Skeletal muscle cell (primary cell): ENCODE measurements at regions not wholly inside any gene's neighbourhood (a gene's known extent, or its start where the extent isn't known, plus 50 kb on each side); places are given as distances from the start of the nearest gene placed in this dataset.
"Not testable (repeated sequence)": the region's sequence is repeated elsewhere in the genome, so short reads cannot be mapped to it uniquely, and the experiment has no call there.

Experiments
- DNase-seq: peaks from one replicate; pipeline ENCODE4 v3.0.0-alpha.2; 2010; ENCODE audit warnings: low read depth
- H3K4me3 ChIP-seq: 2 replicates; pipeline ENCODE4 v1.5.1; 2011; ENCODE audit warnings: low read depth, mild to moderate bottlenecking, control low read depth, low read length, moderate library complexity

- H3K4me3 ChIP-seq: no peak overlapping the region
Measured at GRCh38 chr10:109247814-109248213, 675.5 kb downstream of the XPNPEP1 start.

GRCh38 chr10:109245821-109246220, 677.5 kb downstream of the XPNPEP1 start:
- no peak for DNase-seq
- no peak overlapping the region for H3K4me3 ChIP-seq

More at GRCh38 chr10:109247814-109248213, 675.5 kb downstream of the XPNPEP1 start:
- DNase-seq: no peak

- no peak for DNase-seq
- H3K4me3 ChIP-seq: no peak overlapping the region
Measured at GRCh38 chr10:109239371-109239770, 683.9 kb downstream of the XPNPEP1 start.

DNA sequence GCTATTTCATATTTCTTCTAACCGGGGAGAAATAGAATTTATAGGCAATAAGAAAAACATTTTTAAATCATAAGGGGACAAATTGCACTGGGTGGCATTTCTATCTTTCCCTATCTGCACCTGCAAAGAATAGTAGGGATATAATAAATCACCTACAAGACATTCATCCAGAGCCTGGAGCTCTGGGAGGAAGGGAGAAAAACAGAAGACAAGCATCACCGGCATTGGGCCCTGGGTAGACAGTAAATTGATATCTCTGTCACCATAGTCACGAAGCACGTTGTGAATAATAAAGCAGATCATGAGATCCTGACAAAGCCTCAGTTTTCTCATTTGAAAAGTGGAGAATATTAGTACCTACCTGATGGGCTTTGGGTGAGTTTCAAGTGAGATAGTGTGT, 685.6 kb downstream of the XPNPEP1 start:
- no peak overlapping the region for H3K4me3 ChIP-seq
- no peak for DNase-seq

DNA sequence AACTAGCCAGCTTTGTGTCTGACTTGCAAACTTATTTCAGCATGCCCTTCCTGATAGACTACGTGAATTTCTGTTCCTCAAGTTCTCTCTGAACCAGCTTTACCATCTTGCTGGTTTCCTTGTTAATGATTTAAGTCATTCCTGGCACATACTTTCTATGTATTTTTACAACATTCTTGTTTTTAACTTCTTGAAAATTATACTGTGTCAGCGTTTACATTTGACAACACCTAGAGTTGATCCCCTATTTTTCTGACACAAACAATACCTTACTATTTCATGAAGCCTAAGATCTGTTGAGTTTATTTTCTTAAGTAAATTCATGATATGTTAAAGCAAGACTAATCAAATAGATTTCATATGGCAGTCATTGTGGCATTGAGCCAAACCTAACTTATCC, 686.3 kb downstream of the XPNPEP1 start:
- no peak for DNase-seq

GRCh38 chr10:109223533-109223932, 699.8 kb downstream of the XPNPEP1 start:
- not testable (repeated sequence) for H3K4me3 ChIP-seq, DNase-seq

More for the DNA sequence above, 686.3 kb downstream of the XPNPEP1 start:
- H3K4me3 ChIP-seq: no peak overlapping the region

DNA sequence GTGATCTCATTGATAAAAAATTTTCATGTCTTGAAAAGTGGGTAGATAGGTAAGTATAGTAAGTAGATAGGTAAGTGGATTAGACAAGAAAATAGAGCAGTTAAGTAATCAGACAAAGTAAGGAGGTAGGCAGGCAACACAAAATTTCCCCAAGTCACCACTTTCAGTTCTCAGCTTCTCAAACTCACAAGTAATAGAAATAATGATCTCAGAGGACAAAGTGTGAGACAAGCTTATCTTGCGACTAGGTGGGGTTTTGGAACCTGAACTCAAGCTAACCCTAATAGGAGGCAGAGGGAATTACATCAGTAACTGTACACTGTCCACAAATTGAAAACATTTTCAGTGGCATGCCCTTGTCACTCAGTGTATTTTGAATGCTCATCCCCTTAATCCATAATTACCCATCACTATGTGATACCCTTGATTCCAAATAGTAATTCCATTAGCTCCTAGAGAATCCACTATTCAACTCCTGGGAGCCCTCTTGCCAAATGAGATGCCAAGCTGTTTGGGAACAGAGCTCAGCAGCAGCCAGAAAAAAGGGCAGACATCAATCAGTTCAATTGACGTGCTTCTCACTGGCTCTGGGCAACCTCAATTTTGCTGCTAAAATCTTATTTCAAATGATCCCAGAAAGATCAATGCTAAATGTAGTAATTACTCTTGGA, 703.2 kb downstream of the XPNPEP1 start:
- no peak overlapping the region for H3K4me3 ChIP-seq
- DNase-seq: no peak

DNA sequence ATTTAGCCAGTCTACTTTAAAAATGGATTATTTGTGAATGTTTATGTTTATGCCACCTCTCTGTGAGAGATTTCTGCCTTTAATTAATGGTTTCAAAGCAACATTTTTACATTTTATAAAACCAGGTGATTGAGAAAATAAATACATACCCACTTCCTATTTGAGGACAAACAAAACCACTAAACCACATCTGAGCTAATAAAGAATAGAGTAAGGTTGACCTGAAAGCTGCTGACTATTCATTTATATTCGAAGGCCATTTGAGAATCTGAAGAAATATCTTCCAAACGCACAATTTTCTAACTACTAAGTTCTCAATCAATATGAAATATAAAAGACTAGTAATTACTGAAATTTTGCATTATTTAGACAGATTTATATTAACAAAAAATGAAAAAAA, 705.1 kb downstream of the XPNPEP1 start:
- DNase-seq: no peak
- no peak overlapping the region for H3K4me3 ChIP-seq

- no peak for DNase-seq
- H3K4me3 ChIP-seq: no peak overlapping the region
Measured at GRCh38 chr10:109215291-109216075, 707.8 kb downstream of the XPNPEP1 start.

- not testable (repeated sequence) for H3K4me3 ChIP-seq, DNase-seq
Measured at GRCh38 chr10:109214891-109215290, 708.4 kb downstream of the XPNPEP1 start.

GRCh38 chr10:109207361-109207760, 716.0 kb downstream of the XPNPEP1 start:
- DNase-seq: no peak
- H3K4me3 ChIP-seq: no peak overlapping the region

GRCh38 chr10:109205929-109206585, 717.3 kb downstream of the XPNPEP1 start:
- peak; percentile 84 for DNase-seq
- no peak overlapping the region for H3K4me3 ChIP-seq

DNA sequence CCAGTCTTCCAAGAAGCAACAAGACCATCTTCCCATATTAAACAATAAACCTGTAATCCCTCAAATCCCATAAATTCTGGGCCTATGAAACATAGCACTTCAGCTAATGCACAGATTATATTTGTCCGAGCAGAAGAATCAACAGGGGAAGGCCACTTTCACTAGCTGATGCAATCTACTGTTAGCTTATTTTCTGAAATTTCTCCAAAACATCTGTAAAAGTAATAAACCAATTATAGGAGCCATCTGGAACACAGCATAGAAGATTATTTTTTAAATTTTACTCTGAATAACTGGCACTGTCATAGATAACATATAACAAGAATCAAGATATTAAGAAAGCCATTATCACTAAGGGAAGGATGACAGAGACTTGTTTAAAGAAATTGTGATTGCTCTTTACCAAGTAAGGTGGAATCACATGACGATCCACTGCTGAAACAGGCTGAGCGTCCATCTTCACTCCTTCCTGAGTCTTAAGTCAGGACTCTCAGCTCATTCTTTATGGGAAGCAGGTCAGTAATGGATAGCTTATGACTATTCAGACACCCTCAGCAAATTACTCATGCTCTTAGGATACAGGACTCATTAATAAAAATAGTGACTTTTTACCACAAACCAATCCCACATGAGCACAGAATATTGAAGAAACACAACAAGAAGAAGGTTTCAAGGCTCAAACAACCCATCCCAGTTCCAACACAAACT, 719.5 kb downstream of the XPNPEP1 start:
- H3K4me3 ChIP-seq: no peak overlapping the region
- DNase-seq: no peak

DNA sequence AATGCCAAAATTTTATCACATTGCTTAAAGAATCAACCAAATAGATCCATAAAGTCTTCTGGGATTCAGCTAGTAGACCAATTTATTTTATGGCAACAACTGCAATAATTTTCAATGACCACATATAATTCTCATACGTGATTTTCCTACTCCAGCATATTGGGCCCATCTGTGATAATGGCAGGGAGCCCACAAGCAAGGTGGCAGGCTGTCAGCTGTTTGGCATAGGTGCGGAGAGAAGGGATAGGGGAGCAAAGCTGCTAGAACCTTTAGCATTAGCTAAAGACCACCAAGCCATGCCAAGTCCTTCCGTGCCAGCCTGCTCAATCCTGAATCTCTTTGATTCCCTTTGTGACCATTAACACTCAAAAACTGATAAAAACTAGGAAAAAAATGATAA, 721.2 kb downstream of the XPNPEP1 start:
- DNase-seq: no peak
- H3K4me3 ChIP-seq: no peak overlapping the region

DNA sequence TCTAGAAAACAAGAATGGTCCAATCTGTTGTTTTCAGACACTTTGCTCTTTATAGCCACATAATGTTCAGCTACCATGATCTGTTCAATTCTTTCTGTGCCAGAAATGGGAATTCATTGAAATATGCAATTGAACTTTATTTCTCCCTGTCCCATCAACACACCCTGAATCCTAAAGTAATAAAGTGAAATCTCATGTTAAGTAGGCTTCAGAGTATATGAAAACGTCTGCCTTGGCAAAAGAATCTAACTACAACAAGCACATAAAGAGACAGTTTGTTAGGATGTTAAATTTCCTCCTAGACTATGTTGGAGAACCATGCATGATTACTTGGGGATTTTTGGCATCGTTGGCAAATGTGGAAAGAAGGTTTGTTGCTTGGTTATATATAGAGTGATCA, 722.7 kb downstream of the XPNPEP1 start:
- H3K4me3 ChIP-seq: no peak overlapping the region
- no peak for DNase-seq

- no peak for DNase-seq
- no peak overlapping the region for H3K4me3 ChIP-seq
Measured at GRCh38 chr10:109191823-109192222, 731.5 kb downstream of the XPNPEP1 start.

GRCh38 chr10:109191341-109191740, 732.0 kb downstream of the XPNPEP1 start:
- no peak overlapping the region for H3K4me3 ChIP-seq
- DNase-seq: no peak

- DNase-seq: peak; percentile 21
Measured at GRCh38 chr10:109187677-109188076, 735.6 kb downstream of the XPNPEP1 start.

GRCh38 chr10:109183366-109183765, 739.9 kb downstream of the XPNPEP1 start:
- DNase-seq: peak; percentile 16
- no peak overlapping the region for H3K4me3 ChIP-seq

More at GRCh38 chr10:109187677-109188076, 735.6 kb downstream of the XPNPEP1 start:
- no peak overlapping the region for H3K4me3 ChIP-seq

DNA sequence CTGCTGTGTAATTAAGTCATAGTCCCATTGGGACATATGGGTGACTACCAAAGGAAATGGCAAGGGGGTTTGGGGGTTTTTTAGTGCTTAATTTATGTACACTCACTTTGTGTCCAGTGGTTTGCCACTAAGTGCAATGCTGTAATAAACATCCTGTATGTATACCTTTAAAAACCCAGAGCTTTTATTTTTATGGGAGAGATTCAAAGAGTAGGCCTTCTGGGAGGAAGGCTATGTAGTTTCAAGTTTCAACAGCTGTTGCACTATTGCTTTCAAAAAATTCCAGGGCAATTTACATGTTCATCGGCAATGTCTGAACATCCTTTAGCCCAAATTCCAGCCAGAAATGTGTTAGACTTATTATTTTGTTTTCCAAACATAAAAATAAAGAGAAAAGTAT, 744.7 kb downstream of the XPNPEP1 start:
- no peak for DNase-seq
- no peak overlapping the region for H3K4me3 ChIP-seq
